Right lobe of liver (tissue), 6 donors: ENCODE measurements at regions not wholly inside any gene's neighbourhood (a gene's known extent, or its start where the extent isn't known, plus 50 kb on each side); places are given as distances from the start of the nearest gene placed in this dataset.
A peak's percentile ranks its signal among the peaks of the same experiment; 100 is the strongest.

Experiments
- ATAC-seq, 4 donors: fragments of 200-7000 bp; cut with Tn5 transposase; one replicate each; pipeline ENCODE4 v1.9.1; 2020; ENCODE audit warnings: mild to moderate bottlenecking in 4 of 4, moderate library complexity in 4 of 4
- DNase-seq, 3 donors: peaks; one replicate each; pipeline ENCODE4 v3.0.0-alpha.2; 2020
- H3K27ac ChIP-seq, 3 donors: fragments of 200-600 bp; one replicate each; pipeline ENCODE4 v1.8.0; 2022
- H3K27me3 ChIP-seq, 2 donors: fragments of 200-600 bp; one replicate each; pipeline ENCODE4 v1.8.0; 2022
- H3K36me3 ChIP-seq, 4 donors: fragments of 200-600 bp; sonication (generic) in 1 of 4; one replicate each; pipeline versions ENCODE4 v1.5.1 to v1.8.0; 2017 to 2022; ENCODE audit warnings: control low read depth in 1 of 4
- H3K4me1 ChIP-seq, 4 donors: fragments of 200-600 bp; sonication (generic) in 1 of 4; one replicate each; pipeline versions ENCODE4 v1.5.1 to v1.8.0; 2017 to 2022; ENCODE audit warnings: control low read depth in 1 of 4
- H3K4me3 ChIP-seq, 3 donors: fragments of 200-600 bp; one replicate each; pipeline ENCODE4 v1.8.0; 2022
- H3K9me3 ChIP-seq, 4 donors: fragments of 200-600 bp; sonication (generic) in 1 of 4; one replicate each; pipeline versions ENCODE4 v1.5.1 to v1.8.0; 2017 to 2022; ENCODE audit warnings: control low read depth in 1 of 4
- POLR2A ChIP-seq: fragments of 450-650 bp; IDR thresholded peaks from one replicate; pipeline ENCODE4 v1.6.1; 2017; ENCODE audit warnings: antibody characterized with exemption, mild to moderate bottlenecking
- WGBS: methylation state at CpG from one replicate; pipeline ENCODE4 v1.1.6; 2018; ENCODE audit warnings: low coverage, low lambda C conversion rate; ENCODE audit not compliant: insufficient coverage; ENCODE audit errors: missing lambda C conversion rate; 5-methylcytosine and 5-hydroxymethylcytosine counted together
- intact Hi-C, 2 donors: fragments of 100-400 bp; cut with DNase I; formaldehyde crosslinking; loops; one replicate each; pipeline versions ENCODE4 v1.11.2 to v1.14.1; 2022
- TF ChIP-seq, protein P1 (sequence below), 4 donors: fragments of 200-600 bp in 3 of 4; fragments of 450-650 bp in 1 of 4; IDR thresholded peaks; one replicate each; pipeline versions ENCODE4 v1.5.1 to v1.8.0; 2016 to 2022; ENCODE audit warnings: antibody characterized with exemption in 4 of 4, mild to moderate bottlenecking in 2 of 4
- donor health status: DM: no; HTN: yes; CAD: no.
- donor health status: DM: no; HTN: no; CAD: no.
- donor health status: DM: no; HTN: no; CAD: no.
- donor health status: DM: no; HTN: yes; CAD: no.
- donor health status: DM: no; HTN: yes; CAD: no.

- TF ChIP-seq, protein P1, sequence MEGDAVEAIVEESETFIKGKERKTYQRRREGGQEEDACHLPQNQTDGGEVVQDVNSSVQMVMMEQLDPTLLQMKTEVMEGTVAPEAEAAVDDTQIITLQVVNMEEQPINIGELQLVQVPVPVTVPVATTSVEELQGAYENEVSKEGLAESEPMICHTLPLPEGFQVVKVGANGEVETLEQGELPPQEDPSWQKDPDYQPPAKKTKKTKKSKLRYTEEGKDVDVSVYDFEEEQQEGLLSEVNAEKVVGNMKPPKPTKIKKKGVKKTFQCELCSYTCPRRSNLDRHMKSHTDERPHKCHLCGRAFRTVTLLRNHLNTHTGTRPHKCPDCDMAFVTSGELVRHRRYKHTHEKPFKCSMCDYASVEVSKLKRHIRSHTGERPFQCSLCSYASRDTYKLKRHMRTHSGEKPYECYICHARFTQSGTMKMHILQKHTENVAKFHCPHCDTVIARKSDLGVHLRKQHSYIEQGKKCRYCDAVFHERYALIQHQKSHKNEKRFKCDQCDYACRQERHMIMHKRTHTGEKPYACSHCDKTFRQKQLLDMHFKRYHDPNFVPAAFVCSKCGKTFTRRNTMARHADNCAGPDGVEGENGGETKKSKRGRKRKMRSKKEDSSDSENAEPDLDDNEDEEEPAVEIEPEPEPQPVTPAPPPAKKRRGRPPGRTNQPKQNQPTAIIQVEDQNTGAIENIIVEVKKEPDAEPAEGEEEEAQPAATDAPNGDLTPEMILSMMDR (IDR thresholded peaks at IDR 0.05), result no peak
- TF ChIP-seq POLR2A, result no peak
- Histone ChIP-seq H3K9me3 (no peaks in the 10 kb centered on the region), H3K27ac (no peak overlapping the region), H3K4me3 (no peak overlapping the region), H3K27me3 (no peaks in the 10 kb centered on the region), H3K36me3 (no peaks in the 10 kb centered on the region), H3K4me1 (no peaks in the 10 kb centered on the region)
- DNase-seq (no peak), ATAC-seq (no peak)
- WGBS, result 40% methylated on average over 1 of the region's 2 CpGs
- intact Hi-C loops, result no loop called here
These were observed 283.9 kb downstream of the SMARCA1 start for GRCh38 chrX:129239371-129239770.

DNA sequence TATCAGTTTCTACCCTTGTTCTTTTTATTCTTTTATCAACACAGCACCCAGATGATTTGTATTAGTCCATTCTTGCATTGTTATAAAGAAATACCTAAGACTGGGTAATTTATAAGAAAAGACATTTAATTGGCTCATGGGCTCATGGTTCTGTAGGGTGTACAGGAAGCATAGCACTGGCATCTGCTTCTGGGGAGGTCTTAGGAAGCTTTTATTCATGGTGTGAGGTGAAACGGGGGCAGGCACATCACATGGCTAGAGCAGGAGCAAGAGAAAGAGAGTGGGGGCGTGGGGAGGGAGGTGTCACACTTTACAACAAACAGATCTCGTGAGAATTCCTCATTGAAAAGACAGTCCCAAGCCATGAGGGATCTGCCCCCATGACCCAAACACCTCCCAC lies 285.3 kb downstream of the SMARCA1 start:
- intact Hi-C loops, result no loop called here
- DNase-seq (no peak), ATAC-seq (no peak)
- Histone ChIP-seq H3K9me3 (no peaks in the 10 kb centered on the region), H3K36me3 (no peaks in the 10 kb centered on the region), H3K4me3 (no peak overlapping the region), H3K4me1 (no peaks in the 10 kb centered on the region), H3K27me3 (no peaks in the 10 kb centered on the region), H3K27ac (no peak overlapping the region)
- WGBS, result 39% methylated on average over 2 of the region's 3 CpGs
- TF ChIP-seq POLR2A, result no peak
- TF ChIP-seq, protein P1 (IDR thresholded peaks at IDR 0.05), result no peak

DNA sequence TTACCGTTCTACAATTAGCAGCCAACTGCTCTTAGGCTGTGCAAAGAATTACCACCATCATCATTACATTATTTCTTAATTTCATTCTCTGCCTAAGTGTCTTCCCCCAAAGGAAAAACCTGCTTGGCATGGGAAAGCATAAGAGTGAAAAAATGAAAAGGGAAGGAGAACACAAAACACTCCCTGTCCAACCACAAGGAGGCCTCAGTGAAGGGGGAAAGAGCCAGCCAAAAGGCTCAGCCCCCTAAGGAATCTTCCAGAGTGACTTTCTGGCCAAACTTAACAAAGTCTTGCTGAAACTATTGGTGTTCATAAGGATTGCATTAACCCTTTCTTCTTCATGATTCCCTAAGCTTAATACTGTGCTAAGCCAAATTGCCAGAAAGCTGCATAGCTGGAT lies 287.4 kb downstream of the SMARCA1 start:
- Histone ChIP-seq H3K9me3 (no peaks in the 10 kb centered on the region), H3K4me1 (peaks cover 0 to under 1% (median 0%) of the 10 kb centered on the region in 4 donors), H3K27ac (no peak overlapping the region), H3K4me3 (no peak overlapping the region), H3K36me3 (no peaks in the 10 kb centered on the region), H3K27me3 (no peaks in the 10 kb centered on the region)
- DNase-seq, result no peak
- WGBS, result 44% methylated on average over 1 of the region's 1 CpG
- TF ChIP-seq, protein P1 (IDR thresholded peaks at IDR 0.05), result no peak
- TF ChIP-seq POLR2A, result no peak
- ATAC-seq, result no peak
- intact Hi-C loops, result no loop called here

DNA sequence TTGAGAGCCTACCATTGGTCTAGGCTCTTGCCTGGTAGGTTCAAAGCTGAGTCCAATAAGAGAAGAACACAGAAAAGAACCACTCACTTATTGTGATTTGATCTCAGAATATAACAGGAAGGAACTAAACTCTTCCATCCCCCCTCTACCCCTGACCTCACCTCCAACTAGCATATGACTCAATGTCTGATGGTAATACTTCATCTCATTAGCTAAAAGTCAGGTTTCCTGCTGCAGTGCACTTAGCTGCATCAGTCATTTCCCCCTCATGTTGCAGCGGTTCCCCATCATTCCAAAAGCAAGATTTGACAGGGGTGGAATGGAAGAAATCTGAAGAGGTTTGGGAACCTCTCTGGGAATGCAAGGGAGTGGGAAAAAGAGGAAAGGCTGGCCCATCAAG lies 289.5 kb downstream of the SMARCA1 start:
- 64% methylated on average over 1 of the region's 1 CpG for WGBS
- no peaks in the 10 kb centered on the region for H3K27me3 ChIP-seq

More for the DNA sequence above, 289.5 kb downstream of the SMARCA1 start:
- H3K4me3 ChIP-seq, result no peak overlapping the region
- DNase-seq (no peak), ATAC-seq (peak in 1 of 4 donors; percentile 21)
- TF ChIP-seq, protein P1 (IDR thresholded peaks at IDR 0.05), result no peak
- no peak for TF ChIP-seq POLR2A
- H3K4me1 ChIP-seq, result peaks cover 0 to 7% (median 2%) of the 10 kb centered on the region in 4 donors
- H3K36me3 ChIP-seq, result no peaks in the 10 kb centered on the region
- H3K27ac ChIP-seq, result no peak overlapping the region
- intact Hi-C loops, result no loop called here
- H3K9me3 ChIP-seq, result no peaks in the 10 kb centered on the region
